ENCODE measurements at regions not wholly inside any gene's neighbourhood (a gene's known extent, or its start where the extent isn't known, plus 50 kb on each side); places are given as distances from the start of the nearest gene placed in this dataset.
"Not testable (repeated sequence)": the region's sequence is repeated elsewhere in the genome, so short reads cannot be mapped to it uniquely, and the experiment has no call there.

DNA sequence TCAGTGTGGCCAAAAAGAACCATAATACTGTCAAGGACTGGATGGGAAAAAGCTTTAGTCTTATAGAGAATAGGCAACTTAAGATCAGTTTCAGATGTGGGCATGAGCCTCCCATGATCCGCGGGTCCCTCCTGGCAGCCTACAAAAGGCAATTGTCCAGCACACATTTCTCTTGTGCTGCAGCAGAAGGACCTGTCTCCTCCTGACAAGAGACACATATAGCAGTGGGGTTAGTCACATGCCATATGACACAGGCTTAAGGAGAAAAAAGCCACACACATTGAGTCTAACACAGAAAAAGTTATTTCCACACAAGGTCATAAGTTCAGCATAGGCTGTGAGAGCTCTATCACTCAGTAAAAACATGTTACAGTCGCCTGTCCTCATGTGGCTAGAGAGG is 1378.7 kb upstream of the PRR20A start:
- DNase-seq, result no peak

DNA sequence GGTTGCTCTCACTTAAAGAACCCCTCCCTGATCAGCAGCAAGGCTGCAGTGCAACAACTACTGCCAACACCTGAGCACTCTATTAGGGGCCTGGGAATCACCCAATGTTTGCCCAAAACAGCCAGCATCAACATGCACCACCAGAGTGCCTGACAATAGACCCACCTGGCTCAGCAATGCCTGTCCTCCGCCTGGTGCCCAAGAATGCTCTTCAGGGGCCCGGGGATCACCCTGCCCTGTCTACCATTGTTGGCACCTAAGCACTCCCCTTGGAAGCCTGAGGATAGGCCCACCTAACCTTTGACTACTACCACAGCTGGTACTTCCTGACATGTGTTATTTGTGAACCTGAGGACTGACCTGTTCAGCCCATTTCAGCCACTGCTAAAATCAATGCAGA is 1363.1 kb upstream of the PRR20A start:
- no peak for DNase-seq

DNA sequence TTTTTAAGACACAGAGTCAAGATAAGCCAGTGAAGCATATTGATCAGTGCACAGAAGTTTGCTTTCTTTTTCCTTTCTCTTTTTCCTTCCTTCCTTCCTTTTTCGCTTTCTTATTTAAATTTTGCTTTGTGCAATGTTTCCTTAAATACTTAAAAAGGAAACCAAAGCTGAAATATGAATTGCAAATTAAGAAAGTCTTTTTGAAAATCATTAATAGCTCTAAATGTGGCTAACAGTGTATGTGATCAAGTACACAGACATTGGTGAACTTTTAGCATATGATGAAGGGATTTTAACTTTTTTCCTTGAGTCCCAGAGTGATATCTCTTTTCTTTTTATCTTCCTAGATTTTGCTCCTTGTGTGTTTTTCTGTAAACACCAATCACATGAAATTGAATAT is 1356.9 kb upstream of the PRR20A start:
- DNase-seq, result no peak

DNA sequence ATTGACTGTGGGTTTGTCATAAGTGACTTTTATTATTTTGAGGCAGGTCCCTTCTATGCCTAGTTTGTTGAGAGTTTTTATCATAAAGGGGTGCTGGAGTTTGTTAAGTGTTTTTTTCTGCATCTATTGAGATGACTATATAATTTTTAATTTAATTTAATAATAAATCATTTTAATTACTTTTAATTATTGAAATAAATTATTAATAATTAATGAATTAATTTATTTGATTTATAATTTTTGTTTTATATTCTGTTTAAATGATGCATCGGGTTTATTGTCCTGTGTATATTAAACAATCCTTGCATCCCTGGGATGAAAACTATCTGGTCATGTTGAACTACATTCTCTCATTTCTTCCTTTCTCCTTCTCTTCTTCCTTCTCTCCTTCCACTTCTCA is 1352.2 kb upstream of the PRR20A start:
- DNase-seq, result no peak

DNA sequence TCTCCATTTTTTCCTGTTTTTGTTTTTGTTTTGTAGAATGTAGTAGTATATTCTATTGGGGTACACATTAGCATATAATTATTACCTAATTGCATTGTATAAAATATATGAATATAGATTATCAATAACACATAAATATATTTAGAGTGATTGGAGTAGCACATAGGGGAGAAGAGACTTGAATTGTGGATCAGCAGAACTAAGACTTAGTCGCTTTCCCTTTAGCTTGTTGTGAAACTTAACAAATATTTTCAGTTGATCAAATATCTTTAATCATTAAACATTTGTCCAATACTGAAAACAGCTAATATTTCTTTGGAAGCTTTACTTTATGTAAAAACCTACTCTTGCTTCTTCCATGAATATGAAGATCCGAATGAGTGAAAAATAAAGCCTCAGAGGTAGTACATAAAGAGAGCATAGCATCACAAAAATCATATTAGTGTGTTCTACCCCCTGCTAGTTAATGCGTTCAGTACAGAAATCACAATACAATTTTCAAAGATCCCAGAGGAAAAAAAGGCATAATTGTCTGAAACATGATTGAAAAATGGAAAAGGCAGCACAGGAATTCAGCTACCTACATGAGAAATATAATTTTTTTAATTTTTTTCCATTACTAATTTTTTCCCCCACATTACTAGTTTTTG is 1348.0 kb upstream of the PRR20A start:
- no peak for DNase-seq

DNA sequence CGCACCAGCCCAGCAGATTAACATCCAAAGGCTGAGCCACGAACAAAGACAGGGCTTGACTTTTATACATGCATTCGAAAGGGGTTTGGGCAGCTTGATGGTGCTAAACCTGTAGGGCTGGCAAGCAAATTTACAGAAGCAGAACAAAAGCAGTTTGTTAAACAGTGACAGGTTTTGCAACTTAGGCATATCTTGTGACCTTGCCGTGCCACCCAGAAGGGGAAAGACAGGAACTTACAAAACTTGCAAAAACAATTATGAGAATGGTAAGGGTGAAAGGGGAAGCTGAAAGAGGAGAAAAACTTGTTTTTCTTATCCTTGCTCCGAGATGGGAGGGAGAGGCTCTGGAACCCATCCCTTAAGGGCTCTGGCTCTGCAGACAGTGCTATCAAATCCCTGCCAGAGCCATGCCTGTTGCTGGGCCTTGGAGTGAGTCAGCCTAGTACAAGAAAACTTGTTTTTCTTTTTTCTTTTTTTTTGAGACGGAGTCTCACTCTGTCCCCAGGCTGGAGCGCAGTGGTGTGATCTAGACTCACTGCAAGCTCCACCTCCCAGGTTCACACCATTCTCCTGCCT is 1325.2 kb upstream of the PRR20A start:
- DNase-seq, result no peak

DNA sequence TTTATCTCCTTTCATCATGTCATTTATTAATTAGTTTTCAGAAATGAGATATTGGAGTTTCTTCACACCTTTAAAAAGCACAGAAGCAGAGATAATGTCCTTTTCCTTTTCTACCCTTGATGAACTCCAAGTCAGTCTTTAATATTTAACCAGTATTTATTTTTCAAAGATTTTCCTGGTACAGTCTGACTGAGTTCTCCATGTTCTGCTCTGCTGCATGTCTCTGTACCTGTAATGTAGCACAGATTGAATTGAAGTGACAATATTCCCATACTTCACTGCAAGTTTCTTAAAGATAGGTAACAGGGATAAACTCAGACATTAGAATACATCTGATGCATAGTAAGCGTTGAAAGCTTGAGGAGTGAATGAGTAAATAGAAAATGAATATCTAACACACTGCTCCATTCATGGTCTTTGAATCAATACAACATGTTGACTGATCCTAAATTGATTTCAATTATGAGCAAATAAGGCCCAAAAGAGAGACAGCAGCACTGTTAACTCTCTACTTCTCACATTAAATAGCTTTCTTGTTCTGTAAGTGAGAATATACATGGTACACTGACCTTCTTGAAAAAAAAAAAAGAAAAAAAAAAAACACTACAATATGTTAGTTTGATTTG is 1323.6 kb upstream of the PRR20A start:
- no peak for DNase-seq

DNA sequence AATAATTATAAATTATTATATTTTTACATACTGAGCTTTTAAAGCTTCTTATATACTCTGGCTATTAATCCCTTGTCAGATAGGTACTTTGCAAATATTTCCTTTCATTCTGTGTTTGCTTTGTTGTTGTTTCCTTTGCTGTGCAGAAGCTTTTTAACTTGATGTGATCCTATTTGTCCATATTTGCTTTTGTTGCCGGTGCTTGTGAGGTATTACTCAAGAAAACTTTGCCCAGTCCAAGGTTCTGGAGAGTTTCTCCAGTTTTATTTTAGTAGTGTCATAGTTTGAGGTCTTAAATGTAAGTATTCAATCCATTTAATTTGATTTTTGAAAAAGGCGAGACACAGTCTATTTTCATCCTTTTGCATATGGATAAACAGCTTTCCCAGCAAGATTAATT is 1319.9 kb upstream of the PRR20A start:
- DNase-seq, result no peak

DNA sequence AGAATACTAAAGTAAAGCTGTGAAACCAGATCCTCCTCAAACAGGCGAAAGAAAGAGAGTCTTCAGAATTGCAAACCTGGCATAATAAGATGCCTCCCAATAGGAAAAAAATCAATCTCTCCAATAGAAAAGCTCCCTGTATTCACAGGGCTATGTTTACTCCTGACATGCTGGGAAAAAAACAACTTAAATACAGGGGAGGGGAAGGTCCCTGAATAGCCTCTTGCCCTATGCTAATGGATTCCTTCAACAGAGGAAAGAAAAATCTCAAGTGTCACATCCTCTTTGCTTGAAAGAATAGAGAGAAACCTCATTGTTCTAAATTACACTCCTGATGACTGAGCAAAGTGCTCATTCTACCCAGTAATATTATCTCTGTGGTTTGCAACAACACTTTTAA is 1271.1 kb upstream of the PRR20A start:
- no peak for DNase-seq

DNA sequence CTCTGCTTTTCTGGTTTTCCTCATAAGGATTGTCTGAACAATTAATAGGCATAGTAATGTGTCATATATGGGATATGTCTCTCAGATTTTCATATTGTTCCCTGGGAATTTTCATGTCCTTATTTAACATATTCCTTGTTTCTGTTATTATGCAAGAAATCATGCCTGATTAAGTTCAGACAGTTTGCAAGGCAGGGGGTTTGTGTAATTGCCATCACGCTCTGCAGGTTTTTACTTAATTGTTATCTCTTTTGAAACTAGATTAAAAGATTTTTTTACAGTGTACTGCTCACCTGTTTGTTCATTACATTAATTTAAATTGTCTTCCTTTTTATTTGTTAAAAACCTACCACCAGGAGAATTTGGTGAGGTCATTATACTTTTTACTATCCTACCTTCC is 1253.2 kb upstream of the PRR20A start:
- no peak for DNase-seq

DNA sequence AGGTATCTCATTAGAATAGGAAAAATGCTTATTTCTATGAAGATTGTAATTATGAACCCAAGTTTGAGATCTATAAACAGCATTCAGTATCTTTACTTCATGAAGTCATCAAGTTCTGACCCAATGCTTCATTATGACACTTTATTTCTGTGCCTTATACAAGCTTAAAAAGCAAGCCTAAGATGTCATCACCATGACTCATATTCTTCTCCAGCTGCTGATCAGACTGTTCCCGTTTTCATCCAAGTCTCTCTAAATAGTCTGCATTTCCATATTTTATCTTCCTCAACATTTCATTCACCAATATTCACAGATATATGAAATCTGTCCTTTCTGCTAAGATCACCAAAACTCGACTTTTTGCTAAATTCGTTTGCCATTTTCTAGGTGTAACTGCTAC is 1247.2 kb upstream of the PRR20A start:
- no peak for DNase-seq

DNA sequence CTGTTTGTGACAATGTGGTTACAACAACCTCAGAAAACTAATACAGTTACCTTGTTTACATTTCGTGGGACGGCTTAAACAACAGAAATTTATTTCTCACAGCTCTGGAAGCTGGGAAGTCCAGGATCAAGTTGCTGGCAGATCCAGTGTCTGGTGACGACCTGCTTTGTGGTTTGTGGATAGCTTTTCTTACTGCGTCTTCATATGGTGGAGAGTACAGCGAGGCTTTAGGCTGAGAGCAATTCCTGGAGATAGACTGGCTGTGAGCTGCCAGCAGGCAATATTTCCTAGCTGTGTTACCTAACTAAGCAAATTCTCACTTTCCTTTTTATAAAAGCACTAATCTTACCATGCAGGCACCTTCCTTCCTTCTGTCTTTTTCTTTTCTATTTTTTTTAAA is 1203.5 kb upstream of the PRR20A start:
- no peak for DNase-seq

DNA sequence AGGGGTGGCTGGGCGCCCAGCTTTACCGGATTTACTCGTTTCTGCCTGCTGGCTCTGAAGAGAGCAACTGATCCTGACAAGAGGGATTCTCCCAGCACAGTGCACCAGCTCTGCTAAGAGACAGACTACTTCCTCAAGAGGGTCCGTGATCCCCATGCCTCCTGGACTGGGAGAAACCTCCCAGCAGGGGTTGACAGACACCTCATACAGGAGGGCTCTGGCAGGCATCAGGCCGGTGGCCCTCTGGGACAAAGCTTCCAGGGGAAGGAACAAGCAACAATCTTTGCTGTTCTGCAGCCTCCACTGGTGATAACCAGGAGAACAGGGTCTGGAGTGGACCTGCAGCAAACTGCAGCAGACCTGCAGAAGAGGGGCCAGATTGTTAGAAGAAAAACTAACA is 1192.5 kb upstream of the PRR20A start:
- no peak for DNase-seq

DNA sequence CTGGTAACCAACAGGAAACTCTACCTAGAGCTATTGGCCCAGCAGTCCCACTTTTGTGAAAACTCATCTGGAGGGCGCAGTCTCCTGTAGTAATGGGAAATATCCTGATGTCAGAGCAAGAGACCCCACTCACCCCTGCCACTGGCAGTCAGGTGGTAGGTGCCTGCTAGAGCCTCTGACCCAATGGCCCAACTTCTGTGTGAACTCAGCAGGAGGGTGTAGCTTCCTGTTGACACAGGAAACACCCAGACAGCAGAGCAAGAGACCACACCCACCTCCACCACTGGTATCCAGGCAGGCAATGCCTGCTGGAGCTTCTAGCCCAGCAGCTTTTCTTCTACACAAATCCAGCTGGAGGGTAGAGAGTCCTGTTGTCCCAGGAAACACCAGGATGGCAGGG is 1176.8 kb upstream of the PRR20A start:
- DNase-seq, result no peak

DNA sequence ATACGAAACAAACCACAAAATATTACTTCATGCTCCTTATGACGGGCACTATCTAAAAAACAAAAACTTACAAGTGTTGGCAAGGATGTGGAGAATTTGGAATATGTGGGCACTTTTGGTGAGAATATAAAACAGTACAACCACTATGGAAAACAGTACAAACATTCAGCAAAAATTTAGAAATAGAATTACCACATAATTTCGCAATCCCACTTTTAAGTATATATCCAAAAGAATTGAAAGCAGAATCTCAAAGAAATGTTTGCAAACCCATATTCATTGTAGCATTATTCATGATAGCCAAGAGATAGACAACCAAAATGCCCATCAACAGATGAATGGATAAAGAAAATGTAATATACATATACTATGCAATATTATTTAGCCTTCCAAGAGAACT is 1173.7 kb upstream of the PRR20A start:
- DNase-seq, result no peak

DNA sequence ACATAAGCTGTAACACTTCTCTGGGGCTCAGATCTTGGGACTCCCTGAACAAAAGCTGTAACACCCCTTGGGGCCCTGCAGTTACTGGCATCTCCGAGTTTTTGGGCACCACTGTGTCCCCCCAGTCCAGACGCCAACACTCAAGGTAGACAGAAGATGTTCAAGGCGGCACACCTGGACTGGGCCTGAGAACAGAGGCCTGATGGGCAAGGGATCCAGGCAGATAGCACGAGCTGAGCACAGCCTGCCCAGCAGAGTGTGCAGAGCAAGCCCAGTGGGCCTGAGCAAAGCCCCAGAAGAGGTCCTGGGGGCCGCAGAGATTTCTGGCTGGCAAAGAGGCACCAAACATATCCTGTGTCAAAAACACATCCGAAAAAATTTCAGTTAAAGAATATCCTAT is 1163.3 kb upstream of the PRR20A start:
- DNase-seq, result no peak

DNA sequence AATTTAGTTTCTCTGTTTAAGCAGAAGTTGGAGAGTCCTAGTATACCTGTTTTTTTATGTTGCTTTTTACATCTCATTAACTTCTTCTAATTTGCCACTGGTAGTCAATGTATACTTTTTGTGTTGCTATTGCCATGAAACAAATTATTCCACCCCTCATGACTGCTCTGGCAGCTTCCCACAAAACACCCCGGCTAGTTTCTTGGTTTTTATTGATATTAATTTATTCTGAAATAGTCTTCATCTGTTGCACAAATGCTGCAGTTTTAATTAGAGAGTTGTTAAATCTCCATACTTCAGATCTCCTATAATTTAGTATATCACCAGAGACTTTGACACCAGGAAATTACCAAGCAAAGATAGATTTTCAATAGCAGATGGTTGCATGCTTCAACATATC is 1159.3 kb upstream of the PRR20A start:
- no peak for DNase-seq

DNA sequence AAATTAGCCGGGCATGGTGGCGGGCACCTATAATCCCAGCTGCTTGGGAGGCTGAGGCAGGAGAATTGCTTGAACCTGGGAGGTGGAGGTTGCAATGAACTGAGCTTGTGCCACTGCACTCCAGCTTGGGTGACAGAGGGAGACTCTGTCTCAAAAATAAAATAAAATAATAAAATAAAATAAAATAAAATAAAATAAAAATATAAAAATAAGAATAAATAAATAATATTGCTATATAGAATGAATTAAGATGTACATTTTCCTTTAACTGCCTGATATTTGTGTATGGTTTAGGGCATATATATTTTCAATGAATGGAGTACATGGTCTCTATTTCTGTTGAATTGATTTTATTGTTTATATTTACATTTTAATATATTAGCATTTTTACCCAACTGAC is 1156.7 kb upstream of the PRR20A start:
- DNase-seq, result not testable (repeated sequence)

DNA sequence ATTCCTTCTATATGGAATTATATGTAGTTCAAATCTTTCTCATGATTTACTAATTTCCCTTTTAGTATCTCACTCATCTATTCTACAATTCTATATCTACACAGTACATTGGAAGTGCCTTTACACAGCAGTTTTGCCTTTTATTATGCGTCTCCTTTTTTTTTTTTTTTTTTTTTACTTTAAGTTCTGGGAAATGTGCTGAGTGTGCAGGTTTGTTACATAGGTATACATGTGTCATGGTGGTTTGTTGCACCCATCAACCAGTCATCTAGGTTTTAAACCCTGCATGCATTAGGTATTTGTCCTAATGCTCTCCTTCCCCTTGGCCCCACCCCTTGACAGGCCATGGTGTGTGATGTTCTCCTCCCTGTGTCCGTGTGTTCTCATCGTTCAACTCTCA is 1150.1 kb upstream of the PRR20A start:
- no peak for DNase-seq

DNA sequence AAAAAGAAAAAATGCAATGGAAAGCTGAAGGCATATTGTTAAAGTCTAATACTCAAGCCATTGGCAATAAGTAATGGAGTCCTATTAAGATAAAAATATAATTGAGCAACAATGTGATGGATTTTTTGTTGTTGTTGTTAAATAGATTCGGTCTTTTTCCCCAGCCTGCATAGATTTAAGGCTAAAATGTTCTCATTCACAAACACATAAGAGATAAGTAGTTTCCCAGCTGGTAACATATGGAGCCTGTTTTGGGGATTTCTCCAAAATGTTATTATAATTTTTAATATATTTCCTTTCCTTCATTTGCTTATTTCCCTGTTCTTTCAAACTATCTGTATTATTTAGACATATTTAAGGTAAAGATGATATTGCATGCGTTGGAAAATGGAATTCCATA is 1149.1 kb upstream of the PRR20A start:
- no peak for DNase-seq

DNA sequence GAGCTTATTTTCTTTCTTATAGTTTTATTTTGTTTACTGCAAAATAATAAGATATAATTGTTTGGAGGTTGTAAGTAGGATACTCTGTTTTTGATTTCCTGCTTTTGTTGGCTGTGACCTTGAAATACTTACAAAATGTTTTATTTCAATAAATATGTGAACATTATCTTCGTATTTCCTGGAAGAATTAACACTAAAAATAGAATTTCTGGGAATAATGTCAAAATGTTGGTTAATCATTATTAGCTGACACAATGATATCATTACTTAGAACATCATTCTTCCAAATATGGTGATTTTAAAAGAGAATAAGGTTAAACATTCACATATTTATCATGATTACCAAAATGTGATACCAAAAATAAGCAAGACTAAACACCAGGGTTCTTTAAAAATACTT is 1148.6 kb upstream of the PRR20A start:
- DNase-seq, result no peak

DNA sequence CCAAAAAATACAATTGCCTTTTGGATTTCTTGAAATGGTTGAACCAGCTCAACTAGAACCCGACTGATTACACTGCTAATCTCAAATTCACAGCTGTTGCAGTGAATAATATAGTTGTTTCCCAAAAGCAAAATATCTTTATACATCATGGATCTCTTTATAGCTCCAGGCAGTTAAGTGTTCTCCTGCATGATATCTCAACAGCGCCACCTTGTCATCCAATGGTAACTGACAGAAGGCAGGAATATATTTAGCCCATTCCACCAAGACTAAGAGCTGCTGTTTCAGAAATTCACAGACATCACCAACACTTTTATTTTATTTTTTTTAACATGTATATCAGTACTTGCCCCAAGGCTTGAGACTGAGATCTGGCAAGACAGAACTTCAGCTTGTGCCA is 1141.0 kb upstream of the PRR20A start:
- DNase-seq, result peak in 1 of 2 experiments; percentile 4

DNA sequence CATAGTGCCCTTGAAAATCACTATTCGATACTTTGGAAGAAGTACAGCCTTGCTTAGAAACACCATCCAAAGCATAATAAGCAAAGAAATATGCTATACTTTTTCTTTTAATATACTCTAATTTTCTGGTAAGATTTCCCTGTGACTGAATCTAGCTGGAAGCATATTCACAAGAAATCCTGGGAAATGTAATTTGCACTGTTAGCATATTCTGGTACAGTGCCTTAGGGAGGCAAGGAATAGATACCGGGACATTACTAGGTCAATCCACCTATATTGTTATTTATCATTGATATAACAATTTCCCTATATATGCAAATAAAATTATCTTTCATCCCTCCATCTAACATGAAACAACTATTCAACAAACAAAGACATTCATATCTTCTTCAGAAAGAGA is 1131.3 kb upstream of the PRR20A start:
- DNase-seq, result no peak

DNA sequence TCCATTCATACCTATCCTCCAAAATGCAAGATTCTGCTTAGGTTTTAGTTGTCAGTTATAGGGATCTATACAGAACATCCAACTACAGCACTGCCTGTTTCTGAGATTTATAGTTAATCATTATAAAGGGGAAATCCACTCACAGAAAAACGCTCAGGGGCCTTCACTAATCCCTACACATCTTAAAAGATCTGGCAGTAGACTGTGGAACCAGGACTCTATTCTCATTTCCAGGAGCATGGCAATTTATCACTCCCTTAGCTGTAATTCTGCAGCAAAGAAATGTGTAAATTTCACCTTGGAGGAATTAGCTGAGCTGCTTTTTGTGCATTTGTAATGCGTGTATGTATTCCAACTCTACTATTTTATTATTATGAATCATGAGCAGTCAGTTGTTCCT is 1128.1 kb upstream of the PRR20A start:
- DNase-seq, result no peak

DNA sequence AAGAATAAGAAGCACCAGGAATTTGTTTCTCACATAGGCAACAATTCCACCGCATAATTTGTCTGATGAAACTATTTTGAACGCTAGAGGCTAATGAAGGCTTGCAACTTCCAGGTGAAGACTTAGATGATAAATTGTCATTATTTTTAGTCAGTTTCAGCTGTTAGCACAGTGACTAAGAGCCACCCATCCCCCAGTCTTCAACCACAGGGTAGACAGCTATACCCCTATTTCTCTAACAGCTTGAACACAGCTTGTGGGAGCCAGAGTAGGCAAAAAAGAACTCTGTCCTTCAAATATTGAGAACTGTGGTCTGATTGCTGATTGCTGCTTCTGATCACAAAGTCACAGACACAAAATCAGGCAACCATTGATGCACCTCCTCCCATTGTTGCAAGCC is 1124.8 kb upstream of the PRR20A start:
- DNase-seq, result no peak

Data from NCI-H1930 (cell line).